Upper lobe of right lung (tissue), 1 donor: ENCODE measurements at regions not wholly inside any gene's neighbourhood (a gene's known extent, or its start where the extent isn't known, plus 50 kb on each side); places are given as distances from the start of the nearest gene placed in this dataset.

Experiments
- ATAC-seq: fragments of 200-7000 bp; cut with Tn5 transposase; one replicate; pipeline ENCODE4 v1.9.1; 2020; ENCODE audit warnings: mild to moderate bottlenecking, moderate library complexity
- DNase-seq: peaks from one replicate; pipeline ENCODE4 v3.0.0-alpha.2; 2020
- H3K27ac ChIP-seq: fragments of 200-600 bp; one replicate; pipeline ENCODE4 v1.8.0; 2022
- H3K27me3 ChIP-seq: fragments of 200-600 bp; one replicate; pipeline ENCODE4 v1.8.0; 2022; ENCODE audit warnings: mild to moderate bottlenecking
- H3K36me3 ChIP-seq: fragments of 200-600 bp; one replicate; pipeline ENCODE4 v1.8.0; 2022
- H3K4me1 ChIP-seq: fragments of 200-600 bp; one replicate; pipeline ENCODE4 v1.8.0; 2022
- H3K4me3 ChIP-seq: fragments of 200-600 bp; one replicate; pipeline ENCODE4 v1.8.0; 2022; ENCODE audit warnings: mild to moderate bottlenecking
- H3K9me3 ChIP-seq: fragments of 200-600 bp; one replicate; pipeline ENCODE4 v1.8.0; 2022
- CTCF ChIP-seq: fragments of 200-600 bp; IDR thresholded peaks from one replicate; pipeline ENCODE4 v1.8.0; 2022; ENCODE audit warnings: antibody characterized with exemption
- intact Hi-C: fragments of 100-400 bp; cut with DNase I; formaldehyde crosslinking; loops from one replicate; pipeline ENCODE4 v1.11.0; 2022
- donor health status: DM: no; HTN: yes; CAD: no; lungs with severe emphysema.

GRCh38 chr15:70418943-70419342 is 321.2 kb upstream of the TLE3 start:
- Histone ChIP-seq H3K4me1 (no peaks in the 10 kb centered on the region), H3K36me3 (no peaks in the 10 kb centered on the region)
- TF ChIP-seq CTCF, result no peak

GRCh38 chr15:70417535-70417934 is 319.8 kb upstream of the TLE3 start:
- DNase-seq (no peak), ATAC-seq (no peak)
- intact Hi-C loops, result no loop called here
- Histone ChIP-seq H3K27me3 (no peaks in the 10 kb centered on the region), H3K4me1 (no peaks in the 10 kb centered on the region), H3K36me3 (no peaks in the 10 kb centered on the region), H3K4me3 (no peak overlapping the region), H3K27ac (no peak overlapping the region), H3K9me3 (no peaks in the 10 kb centered on the region)
- TF ChIP-seq CTCF, result no peak

More at GRCh38 chr15:70418943-70419342, 321.2 kb upstream of the TLE3 start:
- intact Hi-C loops, result no loop called here
- no peaks in the 10 kb centered on the region for H3K9me3 ChIP-seq
- H3K27me3 ChIP-seq, result no peaks in the 10 kb centered on the region
- ATAC-seq, result no peak
- no peak overlapping the region for H3K27ac ChIP-seq
- no peak for DNase-seq
- H3K4me3 ChIP-seq, result no peak overlapping the region

- no peak for TF ChIP-seq CTCF
- H3K4me3 ChIP-seq, result no peak overlapping the region
- no peak for DNase-seq
- H3K4me1 ChIP-seq, result no peaks in the 10 kb centered on the region
- ATAC-seq, result no peak
- H3K9me3 ChIP-seq, result no peaks in the 10 kb centered on the region
- H3K27me3 ChIP-seq, result no peaks in the 10 kb centered on the region
- H3K36me3 ChIP-seq, result no peaks in the 10 kb centered on the region
- no peak overlapping the region for H3K27ac ChIP-seq
- intact Hi-C loops, result no loop called here
These were observed 319.1 kb upstream of the TLE3 start for GRCh38 chr15:70416829-70417228.

GRCh38 chr15:70415398-70415797 is 317.7 kb upstream of the TLE3 start:
- intact Hi-C loops, result no loop called here

GRCh38 chr15:70414626-70415025 is 316.9 kb upstream of the TLE3 start:
- Histone ChIP-seq H3K4me3 (no peak overlapping the region), H3K4me1 (no peaks in the 10 kb centered on the region), H3K27ac (no peak overlapping the region), H3K36me3 (no peaks in the 10 kb centered on the region), H3K27me3 (no peaks in the 10 kb centered on the region), H3K9me3 (no peaks in the 10 kb centered on the region)
- intact Hi-C loops, result no loop called here
- no peak for ATAC-seq
- DNase-seq, result no peak
- no peak for TF ChIP-seq CTCF

More at GRCh38 chr15:70415398-70415797, 317.7 kb upstream of the TLE3 start:
- H3K4me1 ChIP-seq, result no peaks in the 10 kb centered on the region
- DNase-seq (no peak), ATAC-seq (no peak)
- no peak overlapping the region for H3K27ac ChIP-seq
- H3K9me3 ChIP-seq, result no peaks in the 10 kb centered on the region
- H3K36me3 ChIP-seq, result no peaks in the 10 kb centered on the region
- no peak for TF ChIP-seq CTCF
- H3K4me3 ChIP-seq, result no peak overlapping the region
- H3K27me3 ChIP-seq, result no peaks in the 10 kb centered on the region

- ATAC-seq (no peak), DNase-seq (no peak)
- Histone ChIP-seq H3K9me3 (no peaks in the 10 kb centered on the region), H3K4me3 (no peak overlapping the region), H3K27ac (no peak overlapping the region), H3K36me3 (no peaks in the 10 kb centered on the region), H3K4me1 (no peaks in the 10 kb centered on the region), H3K27me3 (no peaks in the 10 kb centered on the region)
- intact Hi-C loops, result no loop called here
- no peak for TF ChIP-seq CTCF
These were observed 315.1 kb upstream of the TLE3 start for GRCh38 chr15:70412794-70413193.
